Glomerular visceral epithelial cell (primary cell): ENCODE measurements at regions not wholly inside any gene's neighbourhood (a gene's known extent, or its start where the extent isn't known, plus 50 kb on each side); places are given as distances from the start of the nearest gene placed in this dataset.

Experiments used
- DNase-seq: peaks from one replicate; pipeline ENCODE4 v3.0.0-alpha.2; 2016; ENCODE audit errors: extremely low spot score

GRCh38 chr9:107625383-107625984 lies 135.9 kb upstream of the KLF4 start:
- DNase-seq: no peak

GRCh38 chr9:107624234-107624948 lies 134.8 kb upstream of the KLF4 start:
- no peak for DNase-seq

GRCh38 chr9:107621436-107621835 lies 131.9 kb upstream of the KLF4 start:
- no peak for DNase-seq

GRCh38 chr9:107620801-107621200 lies 131.2 kb upstream of the KLF4 start:
- DNase-seq: no peak

- DNase-seq: no peak
Observed at GRCh38 chr9:107620236-107620635, 130.7 kb upstream of the KLF4 start.

- DNase-seq: no peak
Observed at GRCh38 chr9:107615321-107615720, 125.8 kb upstream of the KLF4 start.

- no peak for DNase-seq
Observed at GRCh38 chr9:107614765-107615164, 125.2 kb upstream of the KLF4 start.

- no peak for DNase-seq
Observed at GRCh38 chr9:107613321-107613720, 123.8 kb upstream of the KLF4 start.

GRCh38 chr9:107612136-107612535 lies 122.6 kb upstream of the KLF4 start:
- DNase-seq: no peak

- DNase-seq: no peak
Observed at GRCh38 chr9:107609547-107609946, 120.0 kb upstream of the KLF4 start.

GRCh38 chr9:107606149-107606790 lies 116.7 kb upstream of the KLF4 start:
- DNase-seq: no peak

- no peak for DNase-seq
Observed at GRCh38 chr9:107605041-107605440, 115.5 kb upstream of the KLF4 start.

- no peak for DNase-seq
Observed at GRCh38 chr9:107603281-107603680, 113.7 kb upstream of the KLF4 start.

GRCh38 chr9:107600060-107600573 lies 110.5 kb upstream of the KLF4 start:
- no peak for DNase-seq

GRCh38 chr9:107597743-107598217 lies 108.2 kb upstream of the KLF4 start:
- no peak for DNase-seq

GRCh38 chr9:107594908-107595530 lies 105.5 kb upstream of the KLF4 start:
- DNase-seq: no peak

- DNase-seq: no peak
Observed at GRCh38 chr9:107593224-107593870, 103.8 kb upstream of the KLF4 start.

GRCh38 chr9:107592424-107592823 lies 102.9 kb upstream of the KLF4 start:
- DNase-seq: peak; percentile 26

- DNase-seq: no peak
Observed at GRCh38 chr9:107591781-107592180, 102.2 kb upstream of the KLF4 start.

GRCh38 chr9:107588393-107588792 lies 98.8 kb upstream of the KLF4 start:
- no peak for DNase-seq

GRCh38 chr9:107587191-107587963 lies 97.8 kb upstream of the KLF4 start:
- no peak for DNase-seq
